H4 (cell line): ENCODE measurements at regions not wholly inside any gene's neighbourhood (a gene's known extent, or its start where the extent isn't known, plus 50 kb on each side); places are given as distances from the start of the nearest gene placed in this dataset.

Experiments used
- DNase-seq: peaks from one replicate; pipeline ENCODE4 v3.0.0-alpha.2; 2015; ENCODE audit warnings: low spot score

GRCh38 chr7:98565103-98565502 is 52.0 kb upstream of the NPTX2 start:
- no peak for DNase-seq

- DNase-seq, result no peak
These were observed 54.1 kb upstream of the NPTX2 start for GRCh38 chr7:98562871-98563495.

GRCh38 chr7:98562381-98562823 is 54.7 kb upstream of the NPTX2 start:
- peak; percentile 35 for DNase-seq

GRCh38 chr7:98559958-98560357 is 57.1 kb upstream of the NPTX2 start:
- DNase-seq, result peak; percentile 77

GRCh38 chr7:98559219-98559618 is 57.9 kb upstream of the NPTX2 start:
- no peak for DNase-seq

GRCh38 chr7:98557538-98558031 is 59.5 kb upstream of the NPTX2 start:
- DNase-seq, result no peak

- no peak for DNase-seq
These were observed 60.8 kb upstream of the NPTX2 start for GRCh38 chr7:98556288-98556687.

GRCh38 chr7:98555403-98555802 is 61.7 kb upstream of the NPTX2 start:
- peak; percentile 24 for DNase-seq

- no peak for DNase-seq
These were observed 63.4 kb upstream of the NPTX2 start for GRCh38 chr7:98553666-98554065.

- DNase-seq, result no peak
These were observed 65.3 kb upstream of the NPTX2 start for GRCh38 chr7:98551611-98552273.

- no peak for DNase-seq
These were observed 68.1 kb upstream of the NPTX2 start for GRCh38 chr7:98548971-98549370.

- no peak for DNase-seq
These were observed 68.7 kb upstream of the NPTX2 start for GRCh38 chr7:98548370-98548769.

GRCh38 chr7:98541101-98541500 is 76.0 kb upstream of the NPTX2 start:
- DNase-seq, result no peak

GRCh38 chr7:98539865-98540264 is 77.2 kb upstream of the NPTX2 start:
- DNase-seq, result no peak

GRCh38 chr7:98536803-98537202 is 80.3 kb upstream of the NPTX2 start:
- DNase-seq, result no peak

GRCh38 chr7:98534493-98534892 is 82.6 kb upstream of the NPTX2 start:
- DNase-seq, result no peak

GRCh38 chr7:98531717-98532116 is 85.4 kb upstream of the NPTX2 start:
- no peak for DNase-seq

GRCh38 chr7:98528079-98528478 is 89.0 kb upstream of the NPTX2 start:
- DNase-seq, result no peak

- no peak for DNase-seq
These were observed 91.0 kb upstream of the NPTX2 start for GRCh38 chr7:98526059-98526458.

GRCh38 chr7:98521089-98521692 is 95.9 kb upstream of the NPTX2 start:
- DNase-seq, result no peak

- no peak for DNase-seq
These were observed 96.6 kb upstream of the NPTX2 start for GRCh38 chr7:98520356-98520951.

GRCh38 chr7:98518159-98518947 is 98.7 kb upstream of the NPTX2 start:
- DNase-seq, result no peak
